Peyer's patch (tissue), 4 donors: ENCODE measurements at regions not wholly inside any gene's neighbourhood (a gene's known extent, or its start where the extent isn't known, plus 50 kb on each side); places are given as distances from the start of the nearest gene placed in this dataset.

Source experiments
- POLR2A ChIP-seq, 2 donors: fragments of 450-650 bp; IDR thresholded peaks; one replicate each; pipeline ENCODE4 v1.5.1; 2017; ENCODE audit warnings: antibody characterized with exemption in 2 of 2, mild to moderate bottlenecking in 2 of 2, moderate library complexity in 2 of 2
- TF ChIP-seq, protein P1 (sequence below), 6 experiments: fragments of 450-650 bp in 4 of 6; fragments of 200-600 bp in 2 of 6; sonication (generic) in 1 of 6; IDR thresholded peaks; one replicate each; pipeline ENCODE4 v1.5.1; 2017 to 2019; ENCODE audit warnings: antibody characterized with exemption in 6 of 6, mild to moderate bottlenecking in 3 of 6, moderate library complexity in 1 of 6

GRCh38 chr2:149739883-149740265, 152.3 kb upstream of the MMADHC start:
- TF ChIP-seq, protein P1, sequence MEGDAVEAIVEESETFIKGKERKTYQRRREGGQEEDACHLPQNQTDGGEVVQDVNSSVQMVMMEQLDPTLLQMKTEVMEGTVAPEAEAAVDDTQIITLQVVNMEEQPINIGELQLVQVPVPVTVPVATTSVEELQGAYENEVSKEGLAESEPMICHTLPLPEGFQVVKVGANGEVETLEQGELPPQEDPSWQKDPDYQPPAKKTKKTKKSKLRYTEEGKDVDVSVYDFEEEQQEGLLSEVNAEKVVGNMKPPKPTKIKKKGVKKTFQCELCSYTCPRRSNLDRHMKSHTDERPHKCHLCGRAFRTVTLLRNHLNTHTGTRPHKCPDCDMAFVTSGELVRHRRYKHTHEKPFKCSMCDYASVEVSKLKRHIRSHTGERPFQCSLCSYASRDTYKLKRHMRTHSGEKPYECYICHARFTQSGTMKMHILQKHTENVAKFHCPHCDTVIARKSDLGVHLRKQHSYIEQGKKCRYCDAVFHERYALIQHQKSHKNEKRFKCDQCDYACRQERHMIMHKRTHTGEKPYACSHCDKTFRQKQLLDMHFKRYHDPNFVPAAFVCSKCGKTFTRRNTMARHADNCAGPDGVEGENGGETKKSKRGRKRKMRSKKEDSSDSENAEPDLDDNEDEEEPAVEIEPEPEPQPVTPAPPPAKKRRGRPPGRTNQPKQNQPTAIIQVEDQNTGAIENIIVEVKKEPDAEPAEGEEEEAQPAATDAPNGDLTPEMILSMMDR (IDR thresholded peaks at IDR 0.05), result no peak
- no peak for TF ChIP-seq POLR2A (IDR thresholded peaks at IDR 0.05)
